Natural killer cell treated with Interleukin-12 subunit alpha and Interleukin-12 subunit beta and Interleukin-15 and Interleukin-18, amount 100 ng/mL, for 72 hours (primary cell): ENCODE measurements at regions not wholly inside any gene's neighbourhood (a gene's known extent, or its start where the extent isn't known, plus 50 kb on each side); places are given as distances from the start of the nearest gene placed in this dataset.
"Not testable (repeated sequence)": the region's sequence is repeated elsewhere in the genome, so short reads cannot be mapped to it uniquely, and the experiment has no call there.

Experiments used
- ATAC-seq, 2 donors: fragments of 150-1000 bp; cut with Tn5 transposase in 1 of 2; sonication (Bioruptor Pico), chemical (Tn5 transposase) in 1 of 2; 2 replicates each; pipeline ENCODE4 v1.10.0; 2021
- DNase-seq: peaks from one replicate; pipeline ENCODE4 v3.0.0; 2022; ENCODE audit warnings: low spot score
- H3K27ac Mint-ChIP-seq, 2 donors: 1 replicate in 1 of 2; 2 replicates in 1 of 2; pipeline ENCODE4 v1.8.0; 2022; ENCODE audit warnings: mixed read lengths in 2 of 2, mild to moderate bottlenecking in 1 of 2, moderate library complexity in 1 of 2
- H3K27me3 Mint-ChIP-seq, 2 donors: 1 replicate in 1 of 2; 2 replicates in 1 of 2; pipeline ENCODE4 v1.8.0; 2022; ENCODE audit warnings: mixed read lengths in 2 of 2
- H3K36me3 Mint-ChIP-seq: one replicate; pipeline ENCODE4 v1.8.0; 2022; ENCODE audit warnings: mixed read lengths
- H3K4me1 Mint-ChIP-seq, 2 donors: 1 replicate in 1 of 2; 2 replicates in 1 of 2; pipeline ENCODE4 v1.8.0; 2022; ENCODE audit warnings: low read depth in 2 of 2, mixed read lengths in 2 of 2, mild to moderate bottlenecking in 1 of 2
- H3K4me3 Mint-ChIP-seq: one replicate; pipeline ENCODE4 v1.8.0; 2022; ENCODE audit warnings: mixed read lengths
- H3K9me3 Mint-ChIP-seq: 2 replicates; pipeline ENCODE4 v1.8.0; 2022; ENCODE audit warnings: mixed read lengths

- not testable (repeated sequence) for H3K4me1 Mint-ChIP-seq, H3K36me3 Mint-ChIP-seq, H3K27ac Mint-ChIP-seq, ATAC-seq, H3K9me3 Mint-ChIP-seq, H3K4me3 Mint-ChIP-seq, H3K27me3 Mint-ChIP-seq, DNase-seq
Observed at GRCh38 chr21:9816734-9817334, 704.5 kb upstream of the TPTE start.

- H3K27me3 Mint-ChIP-seq, H3K4me3 Mint-ChIP-seq, H3K27ac Mint-ChIP-seq, DNase-seq, H3K36me3 Mint-ChIP-seq, H3K9me3 Mint-ChIP-seq, H3K4me1 Mint-ChIP-seq, ATAC-seq: not testable (repeated sequence)
Observed at GRCh38 chr21:9817841-9818441, 703.4 kb upstream of the TPTE start.

- H3K4me3 Mint-ChIP-seq, H3K36me3 Mint-ChIP-seq, DNase-seq, H3K9me3 Mint-ChIP-seq, H3K27me3 Mint-ChIP-seq, H3K4me1 Mint-ChIP-seq, ATAC-seq, H3K27ac Mint-ChIP-seq: not testable (repeated sequence)
Observed at GRCh38 chr21:9819549-9820192, 701.7 kb upstream of the TPTE start.

GRCh38 chr21:9820579-9820978 is 700.8 kb upstream of the TPTE start:
- H3K4me1 Mint-ChIP-seq, H3K4me3 Mint-ChIP-seq, H3K36me3 Mint-ChIP-seq, ATAC-seq, H3K27ac Mint-ChIP-seq, H3K9me3 Mint-ChIP-seq, DNase-seq, H3K27me3 Mint-ChIP-seq: not testable (repeated sequence)

- not testable (repeated sequence) for H3K4me3 Mint-ChIP-seq
Observed at GRCh38 chr21:9821472-9821871, 699.9 kb upstream of the TPTE start.

GRCh38 chr21:9822093-9822820 is 699.1 kb upstream of the TPTE start:
- H3K9me3 Mint-ChIP-seq, ATAC-seq, H3K4me3 Mint-ChIP-seq, H3K36me3 Mint-ChIP-seq, H3K4me1 Mint-ChIP-seq, H3K27me3 Mint-ChIP-seq, H3K27ac Mint-ChIP-seq, DNase-seq: not testable (repeated sequence)

More at GRCh38 chr21:9821472-9821871, 699.9 kb upstream of the TPTE start:
- DNase-seq, H3K27ac Mint-ChIP-seq, ATAC-seq, H3K36me3 Mint-ChIP-seq, H3K9me3 Mint-ChIP-seq, H3K4me1 Mint-ChIP-seq, H3K27me3 Mint-ChIP-seq: not testable (repeated sequence)

GRCh38 chr21:9823197-9824157 is 697.9 kb upstream of the TPTE start:
- DNase-seq = peak; percentile 80

GRCh38 chr21:9830801-9831200 is 690.6 kb upstream of the TPTE start:
- H3K4me1 Mint-ChIP-seq, H3K27me3 Mint-ChIP-seq, DNase-seq, H3K9me3 Mint-ChIP-seq, H3K36me3 Mint-ChIP-seq, H3K27ac Mint-ChIP-seq, H3K4me3 Mint-ChIP-seq, ATAC-seq: not testable (repeated sequence)

More at GRCh38 chr21:9823197-9824157, 697.9 kb upstream of the TPTE start:
- not testable (repeated sequence) for H3K4me3 Mint-ChIP-seq, H3K36me3 Mint-ChIP-seq, H3K27ac Mint-ChIP-seq, H3K27me3 Mint-ChIP-seq, H3K4me1 Mint-ChIP-seq, H3K9me3 Mint-ChIP-seq, ATAC-seq

GRCh38 chr21:9832751-9833150 is 688.6 kb upstream of the TPTE start:
- not testable (repeated sequence) for H3K9me3 Mint-ChIP-seq, ATAC-seq, H3K4me1 Mint-ChIP-seq, H3K27me3 Mint-ChIP-seq, H3K36me3 Mint-ChIP-seq, H3K27ac Mint-ChIP-seq, H3K4me3 Mint-ChIP-seq
- peak; percentile 68 for DNase-seq

GRCh38 chr21:9836547-9836946 is 684.8 kb upstream of the TPTE start:
- H3K4me1 Mint-ChIP-seq, H3K27me3 Mint-ChIP-seq, H3K4me3 Mint-ChIP-seq, H3K27ac Mint-ChIP-seq, ATAC-seq, DNase-seq: not testable (repeated sequence)
- peaks cover 15% of the 10 kb centered on the region for H3K9me3 Mint-ChIP-seq
- peaks cover 26% of the 10 kb centered on the region for H3K36me3 Mint-ChIP-seq

GRCh38 chr21:9837001-9837400 is 684.4 kb upstream of the TPTE start:
- not testable (repeated sequence) for H3K4me3 Mint-ChIP-seq, H3K27me3 Mint-ChIP-seq, H3K27ac Mint-ChIP-seq, DNase-seq, ATAC-seq, H3K4me1 Mint-ChIP-seq
- Mint-ChIP-seq H3K9me3 (peaks cover 18% of the 10 kb centered on the region), H3K36me3 (peaks cover 26% of the 10 kb centered on the region)

- Mint-ChIP-seq H3K9me3 (peaks cover 18% of the 10 kb centered on the region), H3K36me3 (peaks cover 26% of the 10 kb centered on the region)
- H3K4me1 Mint-ChIP-seq, ATAC-seq, H3K27me3 Mint-ChIP-seq, H3K4me3 Mint-ChIP-seq, H3K27ac Mint-ChIP-seq: not testable (repeated sequence)
- peak; percentile 65 for DNase-seq
Observed at GRCh38 chr21:9837526-9837925, 683.9 kb upstream of the TPTE start.
